ENCODE measurements at regions not wholly inside any gene's neighbourhood (a gene's known extent, or its start where the extent isn't known, plus 50 kb on each side); places are given as distances from the start of the nearest gene placed in this dataset.
"Not testable (repeated sequence)": the region's sequence is repeated elsewhere in the genome, so short reads cannot be mapped to it uniquely, and the experiment has no call there.

DNA sequence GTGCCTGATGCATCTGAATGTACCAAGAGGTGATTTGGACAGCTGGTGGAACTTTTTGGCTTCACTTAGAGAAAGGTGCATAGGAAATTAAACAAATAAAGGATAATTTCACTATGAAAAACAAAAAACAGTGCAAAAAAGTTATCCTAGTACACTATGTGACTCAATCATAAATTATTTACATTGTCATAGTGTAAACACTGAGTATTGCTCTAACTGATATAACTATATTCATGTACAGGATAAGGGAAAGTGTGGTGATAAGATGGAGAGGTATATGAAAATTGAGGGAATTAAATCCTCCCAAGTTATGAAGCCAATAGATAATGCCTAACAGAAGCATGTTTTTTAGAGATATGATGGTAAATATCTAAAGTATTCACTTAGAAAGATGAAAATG, 50.2 kb upstream of the CPNE4 start:
- no peak for DNase-seq

DNA sequence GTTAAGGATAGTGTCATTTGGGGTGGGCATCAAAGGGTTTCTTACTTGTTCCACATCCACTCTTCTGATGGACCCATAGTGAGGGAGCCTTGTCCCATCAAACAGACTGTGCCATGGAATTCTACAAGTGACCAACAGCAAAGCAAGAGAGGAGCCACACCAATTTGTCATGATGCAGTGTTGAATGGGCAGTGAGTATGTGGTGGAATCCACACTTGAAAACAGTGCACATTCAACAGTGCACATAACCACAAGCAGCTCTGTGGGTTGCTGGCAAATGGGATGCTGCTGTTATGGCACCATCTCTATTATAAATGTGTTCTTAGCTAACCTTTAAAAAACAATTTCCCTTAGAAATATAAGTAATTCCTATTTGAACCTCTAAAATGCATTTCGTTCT, 52.5 kb upstream of the CPNE4 start:
- no peak for DNase-seq

DNA sequence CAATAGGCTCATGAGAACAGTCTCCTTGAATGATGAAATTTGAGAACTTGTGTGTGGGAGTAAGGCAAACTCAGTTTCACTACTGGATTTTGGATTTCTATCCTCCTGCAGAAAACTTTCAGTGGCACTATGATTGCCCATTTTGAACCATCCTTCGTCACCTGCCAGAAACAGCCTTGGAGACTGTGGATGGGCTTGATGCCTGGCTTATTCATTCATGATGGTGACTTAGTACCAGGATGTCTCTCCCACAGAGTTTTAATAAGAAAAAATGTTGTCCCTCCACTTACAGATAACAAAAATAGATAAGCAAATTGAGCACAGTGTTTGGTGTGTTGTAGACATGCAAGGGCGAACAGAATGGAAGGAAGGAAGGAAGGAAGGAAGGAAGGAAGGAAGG, 53.5 kb upstream of the CPNE4 start:
- no peak for DNase-seq

DNA sequence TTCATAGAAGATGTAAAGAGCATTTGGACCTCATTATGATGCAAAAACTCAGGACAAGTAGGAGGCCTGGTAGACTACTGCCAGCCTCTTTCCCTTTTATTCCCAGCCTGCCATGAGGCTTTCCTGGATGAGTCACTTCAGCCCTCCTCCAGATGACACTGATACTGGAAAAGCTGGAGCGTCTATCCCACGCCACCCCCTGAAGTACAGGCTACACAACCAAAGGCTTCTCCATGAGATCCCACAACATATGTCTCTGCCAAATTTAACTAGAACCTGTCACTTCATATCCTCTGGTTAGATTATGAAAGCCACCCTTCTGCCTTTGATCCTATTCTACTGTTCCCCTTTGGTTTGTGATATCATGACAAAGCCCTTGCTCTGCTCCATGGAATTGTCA, 56.1 kb upstream of the CPNE4 start:
- no peak for DNase-seq

DNA sequence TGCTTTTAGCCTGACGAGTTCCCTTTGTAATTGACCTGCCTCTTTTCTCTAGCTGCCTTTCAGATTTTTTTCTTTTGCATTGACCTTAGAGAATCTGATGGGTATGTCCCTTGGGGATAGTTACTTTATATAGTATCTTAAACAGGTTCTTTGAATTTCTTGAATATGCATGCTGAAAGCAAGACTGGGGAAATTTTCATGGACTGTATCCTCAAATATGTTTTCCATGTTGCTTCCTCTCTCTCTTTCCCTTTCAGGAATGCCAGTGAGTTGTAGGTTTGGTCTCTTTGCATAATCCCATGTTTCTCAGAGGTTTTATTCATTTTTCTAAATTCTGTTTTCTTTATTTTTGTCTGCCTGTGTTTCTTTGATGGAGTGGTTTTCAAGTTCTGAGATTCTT, 81.8 kb upstream of the CPNE4 start:
- no peak for DNase-seq

DNA sequence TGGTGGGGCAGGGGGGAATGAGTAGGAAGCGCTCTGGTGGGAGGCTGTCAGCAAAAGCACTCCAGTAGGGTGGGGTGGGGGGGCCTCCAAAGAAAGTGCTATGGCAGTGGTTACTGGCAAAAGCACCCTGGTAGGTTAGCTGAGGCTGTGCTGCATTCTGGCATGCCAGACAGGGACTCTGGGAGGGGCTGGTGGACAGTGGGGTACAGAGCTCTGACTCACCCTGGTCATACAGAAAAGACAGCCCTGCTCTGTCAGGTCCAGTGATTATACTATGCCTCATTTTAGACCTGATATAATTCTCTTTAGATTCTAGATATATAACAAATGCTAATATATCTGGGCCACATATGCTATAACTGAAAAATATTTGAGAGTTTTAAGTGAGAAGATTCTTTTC, 82.8 kb upstream of the CPNE4 start:
- DNase-seq, result no peak

DNA sequence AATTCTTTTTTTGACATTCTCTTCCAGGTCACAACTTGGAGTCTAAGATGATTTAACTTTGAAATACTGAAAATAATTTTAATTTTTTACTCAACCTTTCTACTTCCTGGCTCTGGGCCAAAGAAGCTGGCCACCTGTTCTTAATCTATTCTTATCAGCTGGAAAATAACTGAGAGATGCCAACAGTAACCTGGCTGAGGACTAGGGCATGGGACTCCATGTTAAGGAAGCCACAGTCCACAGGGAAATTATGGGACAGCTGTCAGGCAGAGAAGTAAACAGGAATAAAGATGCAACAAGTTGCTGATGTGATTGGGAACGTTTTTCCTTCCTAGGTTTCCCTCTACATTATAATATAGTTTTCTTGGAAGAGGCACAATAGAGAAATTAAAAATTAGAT, 84.7 kb upstream of the CPNE4 start:
- DNase-seq, result no peak

DNA sequence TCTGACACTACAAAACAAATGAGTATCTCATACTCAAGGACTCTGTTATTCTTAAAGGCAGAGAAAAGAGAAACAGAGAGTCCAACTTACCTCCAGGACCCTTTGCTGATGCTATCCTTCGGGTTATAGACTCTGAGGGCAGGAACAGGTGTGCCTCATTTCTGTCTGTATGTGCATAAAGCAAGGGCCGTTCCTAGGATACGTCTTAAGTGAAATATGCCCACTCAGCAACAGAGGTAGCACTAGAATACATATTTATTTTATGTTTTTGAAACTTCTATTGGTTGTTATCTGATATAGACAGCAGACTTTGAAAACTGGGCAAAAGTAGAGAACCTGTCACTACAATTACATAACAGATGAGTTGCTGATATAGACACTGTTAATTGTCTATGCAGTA, 89.3 kb upstream of the CPNE4 start:
- DNase-seq, result no peak

DNA sequence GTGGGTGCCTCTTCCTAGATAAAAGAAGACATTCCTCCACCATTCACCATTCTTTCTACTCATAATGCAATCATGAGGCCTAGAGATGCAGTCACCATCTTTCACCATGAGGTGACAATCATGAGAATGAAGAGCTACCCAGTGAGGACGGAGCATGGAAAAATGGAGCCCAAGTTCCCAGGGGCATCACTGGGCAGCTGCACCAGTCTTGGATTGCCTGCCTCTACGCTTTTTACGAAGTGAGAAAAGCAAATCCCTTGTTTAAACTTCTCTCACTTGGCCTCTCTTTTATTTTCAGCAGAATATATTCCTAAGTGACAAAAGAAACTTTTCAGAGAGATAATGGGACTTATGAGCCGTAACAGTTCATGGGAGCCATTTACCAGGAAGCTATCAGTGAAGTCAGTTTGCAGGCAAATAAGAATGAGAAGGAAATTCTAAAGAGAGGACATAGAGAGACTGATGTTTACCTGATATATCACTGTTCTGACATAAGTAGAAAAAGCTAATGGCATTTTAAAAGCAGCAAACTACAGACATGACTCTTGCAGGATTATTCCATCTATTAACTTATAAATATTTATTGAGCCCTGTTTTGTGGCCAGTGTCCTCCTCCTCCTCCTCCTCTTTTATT, 90.0 kb upstream of the CPNE4 start:
- DNase-seq, result no peak

DNA sequence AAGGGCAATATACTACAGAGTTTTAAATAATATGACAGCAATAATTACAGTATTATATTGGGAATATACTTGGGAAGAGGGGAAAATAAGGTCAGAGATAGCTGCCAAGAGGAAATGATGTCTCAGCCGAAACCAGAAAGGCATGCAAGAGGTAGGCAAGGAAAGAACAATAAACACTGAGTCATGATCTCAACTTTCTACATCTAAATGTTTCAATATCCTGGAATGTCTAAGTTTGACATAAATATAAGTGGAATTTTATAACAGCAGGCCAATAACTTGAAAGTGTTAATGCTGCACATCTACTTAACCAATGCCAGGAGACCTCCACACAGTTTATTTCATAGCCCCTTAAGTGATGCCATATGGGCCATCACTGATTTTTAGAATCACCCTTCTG, 99.8 kb upstream of the CPNE4 start:
- DNase-seq, result no peak

DNA sequence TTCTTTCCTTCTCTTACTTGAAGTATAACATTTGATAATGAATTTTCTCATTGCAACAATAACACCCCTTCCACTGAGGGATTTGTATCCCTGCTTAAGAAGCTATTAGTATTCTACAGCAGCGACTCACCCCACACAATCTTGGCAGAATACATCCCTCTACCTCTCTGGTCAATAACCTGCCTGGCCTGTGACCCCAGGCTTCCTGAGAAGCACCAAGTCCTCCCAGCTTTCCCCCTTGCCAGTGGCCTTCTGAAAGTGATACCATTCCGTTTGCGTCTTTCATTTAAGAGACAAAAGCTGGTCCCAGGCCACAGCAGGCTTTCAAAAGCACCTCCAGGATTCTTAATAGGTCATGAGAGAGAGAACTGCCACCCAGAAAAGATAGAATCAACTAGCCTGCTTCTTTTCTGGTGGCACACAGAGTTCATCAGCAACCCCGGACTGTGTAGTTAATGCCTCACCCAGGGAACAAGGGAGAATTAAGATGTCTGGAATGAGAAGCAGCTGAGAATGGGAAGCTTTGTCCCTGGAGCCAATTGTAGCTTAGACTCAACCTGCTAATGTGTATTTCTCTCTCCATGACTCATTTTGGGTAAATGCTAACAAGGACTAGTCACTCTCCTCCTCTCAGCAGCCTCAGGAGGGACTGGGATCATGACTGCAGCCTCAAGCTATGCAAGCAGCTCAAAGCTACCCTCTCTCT, 101.0 kb upstream of the CPNE4 start:
- DNase-seq, result no peak

DNA sequence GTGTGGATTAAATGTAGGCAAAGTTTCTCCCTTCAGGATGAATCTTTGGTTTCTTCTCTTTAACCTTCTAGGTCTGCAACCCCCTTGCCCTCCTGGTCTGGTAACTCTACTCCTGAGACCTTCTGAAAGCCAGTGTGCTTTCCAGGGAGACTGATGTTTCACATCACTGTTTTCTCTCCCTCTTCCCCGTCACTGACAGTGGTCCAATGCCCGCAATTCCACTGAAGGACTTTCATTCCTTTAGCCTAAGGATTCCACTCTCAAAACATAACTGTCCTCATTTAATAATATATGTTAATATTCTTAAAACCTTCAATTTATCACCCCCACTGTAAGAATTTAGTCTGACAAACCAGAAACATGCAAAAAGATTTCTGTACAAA, 101.5 kb upstream of the CPNE4 start:
- no peak for DNase-seq

DNA sequence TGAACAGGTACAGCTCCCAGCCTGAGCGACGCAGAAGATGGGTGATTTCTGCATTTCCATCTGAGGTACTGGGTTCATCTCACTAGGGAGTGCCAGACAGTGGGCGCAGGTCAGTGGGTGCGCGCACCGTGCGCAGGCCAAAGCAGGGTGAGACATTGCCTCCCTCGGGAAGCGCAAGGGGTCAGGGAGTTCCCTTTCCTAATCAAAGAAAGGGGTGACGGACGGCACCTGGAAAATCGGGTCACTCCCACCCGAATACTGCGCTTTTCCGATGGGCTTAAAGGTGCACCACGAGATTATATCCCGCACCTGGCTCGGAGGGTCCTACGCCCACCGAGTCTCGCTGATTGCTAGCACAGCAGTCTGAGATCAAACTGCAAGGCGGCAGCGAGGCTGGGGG, 102.1 kb upstream of the CPNE4 start:
- DNase-seq, result not testable (repeated sequence)

DNA sequence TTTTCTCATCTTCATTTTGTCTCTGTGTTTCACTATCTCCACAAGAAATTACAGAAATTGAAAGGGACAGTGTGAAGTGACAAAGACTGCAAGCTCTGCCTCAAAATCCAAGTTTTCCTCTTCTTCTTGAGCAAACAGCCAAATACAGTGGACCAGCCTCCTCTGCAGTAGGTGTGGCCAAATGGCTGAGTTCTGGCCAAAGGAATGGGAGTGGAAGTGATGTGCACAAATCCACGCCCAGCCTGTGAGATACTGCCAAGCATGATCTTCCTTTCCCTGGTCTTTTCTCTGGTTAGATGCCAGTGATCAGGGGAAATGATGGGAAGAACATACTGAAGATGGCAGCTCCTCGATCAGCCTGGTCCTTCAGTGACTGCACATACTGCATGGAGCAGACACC, 111.0 kb upstream of the CPNE4 start:
- DNase-seq, result no peak

DNA sequence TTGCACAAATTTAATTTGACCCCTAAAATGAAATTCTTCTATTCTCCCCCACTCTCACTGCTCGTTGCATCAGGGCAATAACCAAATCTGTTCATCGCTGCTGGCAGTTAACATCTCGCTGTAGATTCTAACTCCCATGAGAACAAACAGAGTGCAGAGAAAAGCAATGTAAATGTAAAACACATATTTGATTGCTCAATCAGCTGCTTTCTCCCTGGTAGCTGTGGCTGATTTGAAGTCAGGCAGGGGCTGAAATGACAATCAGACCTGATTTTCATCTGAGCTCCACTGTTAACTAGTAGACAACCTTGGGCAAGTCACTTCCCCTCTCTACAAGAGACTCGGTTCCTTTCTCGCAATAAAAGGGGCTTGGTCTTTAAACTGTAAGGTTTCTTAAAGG, 119.8 kb upstream of the CPNE4 start:
- DNase-seq, result no peak

DNA sequence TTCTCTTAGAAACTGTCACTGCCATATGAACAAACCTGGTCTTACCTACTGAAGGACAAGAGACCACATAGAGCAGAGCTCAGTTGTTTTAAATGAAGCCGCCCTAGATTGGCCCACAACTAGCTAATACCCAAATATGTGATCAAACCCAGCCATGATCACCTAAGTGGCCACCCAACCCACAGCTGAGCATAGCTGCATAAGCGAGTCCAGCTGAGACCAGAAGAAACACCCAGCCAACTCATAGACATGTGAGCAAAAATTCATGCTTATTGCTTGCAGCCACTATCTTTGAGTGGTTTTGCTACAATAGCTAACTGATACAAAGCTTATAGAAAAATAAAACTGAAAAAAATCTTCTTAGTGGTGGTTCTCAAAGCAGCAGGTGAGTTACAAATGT, 124.3 kb upstream of the CPNE4 start:
- DNase-seq, result no peak

DNA sequence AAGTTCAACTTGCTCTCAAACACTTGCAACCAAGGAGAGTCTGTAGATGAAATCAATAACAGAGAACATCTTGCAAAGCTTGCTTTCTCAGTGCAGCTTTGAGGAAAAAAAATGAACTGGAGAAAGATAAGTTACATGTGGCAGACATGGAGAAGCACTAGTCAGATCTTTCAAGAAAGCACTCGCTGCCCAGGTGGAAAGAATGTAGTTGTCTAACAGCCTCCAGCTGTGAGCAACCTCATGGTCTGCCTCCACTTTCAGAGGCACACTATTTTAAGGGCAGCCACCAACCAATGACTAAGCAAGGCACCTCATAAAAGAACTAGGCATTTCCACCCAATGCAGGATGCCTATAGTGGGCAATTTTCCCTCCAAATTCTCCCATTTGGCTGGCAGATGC, 125.4 kb upstream of the CPNE4 start:
- no peak for DNase-seq

DNA sequence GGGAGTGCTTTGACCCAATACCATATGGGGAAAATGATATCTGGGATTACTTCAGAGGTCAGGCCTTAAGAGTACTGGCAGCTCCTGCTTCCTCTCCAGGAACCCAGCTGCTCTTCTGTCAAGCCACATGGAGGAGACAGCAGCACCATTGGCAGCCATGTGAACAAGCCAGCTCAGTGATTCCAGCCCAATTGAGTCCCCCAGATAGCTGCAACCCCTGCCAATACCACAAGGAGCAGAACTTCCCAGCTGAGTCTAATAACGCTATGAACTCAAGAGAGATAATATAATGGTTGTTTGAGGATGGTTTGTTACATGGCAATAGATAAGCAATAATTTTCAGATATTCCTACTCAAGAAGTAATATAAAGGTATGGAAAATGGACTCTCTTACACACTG, 126.8 kb upstream of the CPNE4 start:
- no peak for DNase-seq

DNA sequence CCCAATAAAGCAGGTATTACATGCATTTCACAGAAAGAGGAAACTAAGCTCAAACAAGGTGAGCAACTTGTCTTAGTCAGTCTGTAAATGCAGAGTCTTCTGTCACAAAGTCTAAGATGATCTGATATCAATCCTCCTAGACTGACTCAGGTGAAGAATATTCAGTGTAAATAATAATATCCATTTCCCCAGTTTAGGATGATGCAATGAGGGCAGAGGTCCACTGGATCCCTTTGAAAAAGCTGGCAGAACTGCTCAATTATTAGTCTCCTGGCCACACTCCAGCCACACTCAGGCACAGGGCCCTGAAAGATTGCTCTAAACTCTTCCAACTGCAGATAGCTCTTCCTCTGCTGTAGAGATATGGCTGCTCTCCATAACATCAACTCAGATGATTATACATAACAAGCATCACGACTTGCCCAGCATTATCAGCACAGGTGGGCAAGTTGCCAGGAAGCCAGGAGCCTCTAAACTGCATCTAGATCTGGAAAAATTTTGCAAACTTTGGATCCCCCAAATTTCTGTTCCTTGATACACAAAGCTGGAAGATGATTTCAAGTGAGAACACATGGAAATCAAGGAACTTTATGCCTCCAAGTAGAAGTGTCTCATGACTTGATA, 129.8 kb upstream of the CPNE4 start:
- DNase-seq, result no peak

DNA sequence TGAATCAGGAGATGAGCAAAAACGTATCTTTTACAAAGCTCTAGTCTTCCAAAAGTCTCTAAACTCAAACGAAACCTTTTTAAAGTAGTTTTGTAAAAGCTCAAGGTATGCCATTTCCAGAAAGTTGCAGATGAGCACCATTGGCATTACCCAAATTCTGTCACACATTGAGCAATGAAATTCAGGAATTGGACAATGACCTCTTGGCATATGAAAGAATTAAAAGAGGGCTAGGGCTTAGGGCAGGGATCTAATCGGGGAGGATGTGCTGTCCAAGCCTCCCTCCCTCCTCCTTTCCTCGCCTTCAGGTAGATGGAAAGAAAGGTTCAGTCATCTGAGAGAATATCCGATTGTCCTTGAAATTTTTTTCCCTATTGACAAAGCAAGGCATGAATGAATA, 133.1 kb upstream of the CPNE4 start:
- no peak for DNase-seq

DNA sequence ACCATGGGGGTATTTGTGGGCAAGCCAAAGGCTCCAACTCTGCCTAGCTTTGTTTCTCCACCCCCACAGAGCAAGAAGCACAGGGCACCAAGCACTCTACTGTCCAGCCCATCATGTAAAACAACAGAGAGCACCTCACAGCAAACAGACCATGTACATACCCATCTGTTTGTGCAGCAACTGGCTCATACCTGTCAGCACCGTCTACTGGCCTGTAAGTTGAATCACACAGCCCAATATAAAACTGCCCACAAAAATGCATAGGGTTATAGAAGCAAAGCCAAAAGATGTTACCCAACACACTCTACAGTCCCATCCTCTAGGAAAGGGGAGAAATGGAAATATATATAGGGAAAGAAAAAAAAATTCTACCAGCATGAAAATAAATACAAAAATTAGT, 139.7 kb upstream of the CPNE4 start:
- DNase-seq, result no peak

DNA sequence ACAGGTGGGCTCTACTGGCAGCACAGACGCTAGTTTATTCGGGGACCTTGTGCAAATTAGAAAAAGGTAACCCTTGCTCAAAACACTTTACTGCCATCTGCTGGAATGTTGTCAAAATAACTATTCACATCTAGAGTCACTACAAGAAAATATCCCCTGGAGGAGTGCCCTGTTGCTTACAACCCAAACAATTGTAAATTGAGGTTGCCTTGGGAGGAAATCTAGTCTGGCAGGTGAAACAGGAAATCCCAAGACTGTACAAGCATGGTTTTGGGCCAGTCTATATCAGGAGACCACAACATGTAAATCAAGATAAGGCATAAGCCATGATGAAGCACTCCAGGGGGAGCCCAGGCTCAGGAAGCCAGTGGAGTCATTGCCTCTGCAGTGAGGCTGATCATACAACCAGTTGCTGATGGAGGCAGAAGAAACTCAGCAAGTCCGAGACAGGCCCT, 136.8 kb upstream of the ACP3 start:
- DNase-seq, result peak in 1 of 5 donors; percentile 12

DNA sequence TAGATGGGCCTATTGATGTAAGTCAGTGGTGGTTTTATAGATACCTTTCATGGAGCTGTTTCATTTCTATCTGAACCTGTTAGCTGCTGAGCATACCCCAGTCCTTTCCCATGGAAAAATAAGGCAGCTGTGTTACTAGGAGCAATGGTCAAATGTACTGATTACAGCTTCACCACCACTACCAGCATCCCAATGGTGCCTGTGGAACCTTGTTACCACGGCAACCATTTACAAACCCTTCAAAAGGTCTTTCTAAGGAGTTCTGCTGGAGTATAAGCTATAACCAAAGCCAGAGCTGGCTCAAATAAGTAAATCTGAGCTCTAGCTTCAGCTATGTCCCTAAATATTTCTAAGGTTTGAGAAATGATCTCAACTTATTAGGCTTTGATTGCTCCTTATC, 133.4 kb upstream of the ACP3 start:
- DNase-seq, result no peak

DNA sequence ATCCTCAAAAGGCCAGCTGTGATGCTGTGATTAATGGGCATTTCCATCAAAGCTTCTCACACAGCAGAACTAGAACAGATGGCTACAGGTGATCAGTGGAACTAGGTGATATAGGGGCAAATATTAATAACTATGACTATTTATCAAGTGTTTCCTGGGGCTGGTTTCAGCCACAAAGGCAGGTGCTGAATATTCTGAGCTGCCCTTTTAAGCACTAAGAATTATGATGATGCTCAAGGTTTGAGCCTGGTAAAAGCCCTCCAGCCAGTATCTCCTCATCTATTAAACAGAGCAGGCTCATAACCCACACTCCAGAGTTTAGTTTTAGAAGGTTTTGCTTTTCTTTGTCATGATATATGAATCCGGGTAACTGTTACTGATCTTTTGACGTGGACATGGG, 129.5 kb upstream of the ACP3 start:
- DNase-seq, result no peak

DNA sequence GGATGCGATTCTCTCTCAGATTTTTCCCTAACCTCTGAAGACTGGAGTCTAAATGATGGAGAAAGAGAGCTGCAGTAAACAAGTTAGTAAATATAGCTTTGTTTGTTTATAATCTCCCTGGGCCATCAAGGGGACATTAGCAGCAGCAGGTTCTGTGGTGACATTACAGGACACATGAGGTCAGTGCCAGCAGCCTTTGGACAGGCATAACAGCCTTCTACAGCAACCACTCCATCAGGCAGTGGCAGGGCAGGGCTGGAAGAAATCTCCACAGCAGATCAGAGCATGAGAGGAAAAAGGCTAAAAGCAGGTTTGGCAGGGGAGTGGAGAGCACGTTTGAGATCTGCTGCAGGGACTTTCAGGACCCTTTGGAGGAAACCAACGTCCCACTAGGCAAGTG, 127.6 kb upstream of the ACP3 start:
- DNase-seq, result no peak

All from T-helper 1 cell (primary cell).